ENCODE measurements at regions not wholly inside any gene's neighbourhood (a gene's known extent, or its start where the extent isn't known, plus 50 kb on each side); places are given as distances from the start of the nearest gene placed in this dataset. TPM values are rescaled to one million over a fixed set of nuclear protein-coding genes. Genes with fewer than 3 reads are reported as not detected.

DNA sequence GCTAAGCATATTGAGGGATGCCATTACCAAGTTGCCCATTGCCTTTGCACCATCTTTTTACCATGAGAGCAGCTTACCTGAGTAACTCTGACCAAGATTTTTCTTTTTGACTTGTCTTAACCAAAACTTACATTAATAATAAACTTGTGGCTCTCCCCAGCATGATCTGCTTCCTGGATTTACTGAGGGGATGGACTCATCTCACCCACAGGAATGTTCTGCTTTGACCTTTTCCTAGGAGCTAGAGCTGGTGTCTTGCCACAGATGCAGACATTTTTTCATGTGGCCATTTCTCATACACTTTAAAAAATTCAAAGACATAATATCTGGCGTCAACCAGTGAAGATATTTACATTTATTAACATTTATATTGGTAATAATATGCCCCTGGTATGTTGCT is 79.2 kb upstream of the EFHC2 start:
- H3K4me3 ChIP-seq (ENCODE audit: low read depth, low read length) = no peak overlapping the region
- peak; percentile 5 for DNase-seq (ENCODE audit: low read depth)
- TF ChIP-seq, protein P1, sequence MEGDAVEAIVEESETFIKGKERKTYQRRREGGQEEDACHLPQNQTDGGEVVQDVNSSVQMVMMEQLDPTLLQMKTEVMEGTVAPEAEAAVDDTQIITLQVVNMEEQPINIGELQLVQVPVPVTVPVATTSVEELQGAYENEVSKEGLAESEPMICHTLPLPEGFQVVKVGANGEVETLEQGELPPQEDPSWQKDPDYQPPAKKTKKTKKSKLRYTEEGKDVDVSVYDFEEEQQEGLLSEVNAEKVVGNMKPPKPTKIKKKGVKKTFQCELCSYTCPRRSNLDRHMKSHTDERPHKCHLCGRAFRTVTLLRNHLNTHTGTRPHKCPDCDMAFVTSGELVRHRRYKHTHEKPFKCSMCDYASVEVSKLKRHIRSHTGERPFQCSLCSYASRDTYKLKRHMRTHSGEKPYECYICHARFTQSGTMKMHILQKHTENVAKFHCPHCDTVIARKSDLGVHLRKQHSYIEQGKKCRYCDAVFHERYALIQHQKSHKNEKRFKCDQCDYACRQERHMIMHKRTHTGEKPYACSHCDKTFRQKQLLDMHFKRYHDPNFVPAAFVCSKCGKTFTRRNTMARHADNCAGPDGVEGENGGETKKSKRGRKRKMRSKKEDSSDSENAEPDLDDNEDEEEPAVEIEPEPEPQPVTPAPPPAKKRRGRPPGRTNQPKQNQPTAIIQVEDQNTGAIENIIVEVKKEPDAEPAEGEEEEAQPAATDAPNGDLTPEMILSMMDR (IDR thresholded peaks at IDR 0.05; ENCODE audit: insufficient read depth, low read depth, low read length) = no peak

DNA sequence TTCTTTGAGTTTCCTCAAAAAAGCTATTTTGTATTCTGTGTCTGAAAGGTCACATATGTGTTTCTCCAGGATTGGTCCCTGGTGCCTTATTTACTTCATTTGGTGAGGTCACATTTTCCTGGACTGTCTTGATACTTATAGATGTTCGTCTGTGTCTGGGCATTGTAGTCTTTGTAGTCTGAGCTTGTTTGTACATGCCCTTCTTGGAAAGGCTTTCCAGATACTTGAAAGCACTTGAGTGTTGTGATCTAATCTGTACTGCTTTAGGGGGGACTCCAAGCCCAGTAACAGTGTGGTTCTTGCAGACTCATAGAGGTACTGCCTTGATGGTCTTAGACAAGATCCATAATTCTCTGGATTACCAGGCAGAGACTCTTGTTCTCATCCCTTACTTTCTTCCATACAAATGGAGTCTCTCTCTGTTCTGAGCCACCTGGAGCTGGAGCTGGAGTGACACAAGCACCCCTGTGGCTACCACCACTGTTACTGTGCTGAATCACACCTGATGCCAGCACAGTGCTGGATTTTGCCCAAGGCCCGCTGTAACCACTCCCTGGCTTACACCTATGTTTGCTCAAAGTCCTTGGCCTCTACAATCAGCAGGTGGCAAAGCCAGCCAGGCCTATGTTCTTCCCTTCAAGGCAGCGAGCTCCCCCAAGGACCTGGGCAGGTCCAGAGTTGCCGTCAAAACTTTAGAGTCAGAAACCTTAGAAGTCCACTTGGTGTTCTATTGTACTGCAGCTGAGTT is 72.3 kb upstream of the EFHC2 start:
- no peak for DNase-seq (ENCODE audit: low read depth)
- H3K4me3 ChIP-seq (ENCODE audit: low read depth, low read length) = no peak overlapping the region
- TF ChIP-seq, protein P1 (IDR thresholded peaks at IDR 0.05; ENCODE audit: insufficient read depth, low read depth, low read length) = no peak

DNA sequence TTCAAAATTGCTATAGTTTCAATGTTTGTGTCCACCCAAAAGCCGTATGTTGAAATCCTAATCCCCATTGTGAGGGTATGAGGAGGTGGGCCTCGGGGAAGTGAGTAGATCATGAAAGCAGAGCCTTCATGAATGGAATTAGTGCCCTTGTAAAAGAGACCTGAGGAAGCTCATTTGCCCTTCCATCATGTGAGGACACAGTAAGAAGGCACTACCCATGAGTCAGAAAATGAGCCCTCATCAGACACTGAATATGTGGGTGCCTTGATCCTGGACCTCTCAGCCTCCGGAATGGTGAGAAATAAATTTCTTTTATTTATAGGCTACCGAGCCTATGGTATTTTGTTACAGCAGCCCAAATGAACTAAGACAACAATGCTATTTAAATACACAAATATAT is 57.7 kb upstream of the EFHC2 start:
- TF ChIP-seq, protein P1 (IDR thresholded peaks at IDR 0.05; ENCODE audit: insufficient read depth, low read depth, low read length) = no peak

DNA sequence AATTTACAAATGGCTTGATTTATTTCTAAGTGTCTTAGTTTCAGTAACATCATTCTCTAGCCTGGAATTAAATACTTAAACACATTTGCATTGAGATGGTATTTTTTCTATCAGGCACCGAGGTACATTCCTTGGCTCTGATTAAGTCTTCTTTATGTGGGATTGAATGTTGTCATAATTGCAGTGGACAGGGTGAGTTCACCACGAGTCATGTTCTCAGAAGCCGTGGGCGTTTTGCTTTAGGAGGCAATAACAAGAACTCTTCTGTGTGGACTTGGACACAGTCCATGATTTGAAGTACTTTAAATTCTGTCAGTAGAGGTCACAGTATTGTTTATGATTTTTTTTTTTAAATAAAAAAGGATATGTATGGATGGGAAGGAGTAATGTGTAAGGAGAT is 57.1 kb upstream of the EFHC2 start:
- peak; percentile 63 for DNase-seq (ENCODE audit: low read depth)
- TF ChIP-seq, protein P1 (IDR thresholded peaks at IDR 0.05; ENCODE audit: insufficient read depth, low read depth, low read length) = no peak
- no peak overlapping the region for H3K4me3 ChIP-seq (ENCODE audit: low read depth, low read length)

More for the DNA sequence above, 57.7 kb upstream of the EFHC2 start:
- no peak overlapping the region for H3K4me3 ChIP-seq (ENCODE audit: low read depth, low read length)
- no peak for DNase-seq (ENCODE audit: low read depth)

DNA sequence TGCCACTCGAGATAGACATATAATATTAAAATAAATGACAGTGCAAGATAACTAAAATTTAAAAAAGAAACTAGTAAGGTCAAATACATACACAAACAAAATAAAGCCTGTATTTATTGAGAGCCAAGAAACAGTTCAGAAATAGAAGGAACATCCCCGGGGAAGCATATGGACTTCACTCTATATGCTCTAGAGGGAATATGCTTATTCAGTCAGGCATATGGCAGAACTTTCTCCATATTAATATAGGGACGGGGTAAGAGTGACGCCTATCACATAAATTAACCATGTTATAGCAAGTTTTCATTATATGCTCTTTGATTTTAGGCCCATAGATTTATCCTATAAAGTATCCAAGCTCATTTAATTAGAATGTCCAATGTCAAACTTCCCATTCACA is 56.7 kb upstream of the EFHC2 start:
- TF ChIP-seq, protein P1 (IDR thresholded peaks at IDR 0.05; ENCODE audit: insufficient read depth, low read depth, low read length) = no peak
- DNase-seq (ENCODE audit: low read depth) = no peak
- no peak overlapping the region for H3K4me3 ChIP-seq (ENCODE audit: low read depth, low read length)

Small RNAs in the stretch of these regions (small RNA-seq; reads per million reads assigned to genes)
- gene RF00019 = not detected
